Loucy (cell line): ENCODE measurements at regions not wholly inside any gene's neighbourhood (a gene's known extent, or its start where the extent isn't known, plus 50 kb on each side); places are given as distances from the start of the nearest gene placed in this dataset.
"Not testable (repeated sequence)": the region's sequence is repeated elsewhere in the genome, so short reads cannot be mapped to it uniquely, and the experiment has no call there.

Experiments
- EZH2phosphoT487 ChIP-seq: fragments of 200-600 bp; IDR thresholded peaks from 2 replicates; pipeline ENCODE4 v1.6.1; 2018; ENCODE audit warnings: antibody characterized with exemption, mild to moderate bottlenecking, moderate library complexity, borderline replicate concordance
- TF ChIP-seq, protein P1 (sequence below): fragments of 200-600 bp; sonication (generic); conservative IDR thresholded peaks from 2 replicates; pipeline ENCODE4 v1.5.1; 2014; ENCODE audit warnings: mild to moderate bottlenecking, antibody characterized with exemption, low read length

DNA sequence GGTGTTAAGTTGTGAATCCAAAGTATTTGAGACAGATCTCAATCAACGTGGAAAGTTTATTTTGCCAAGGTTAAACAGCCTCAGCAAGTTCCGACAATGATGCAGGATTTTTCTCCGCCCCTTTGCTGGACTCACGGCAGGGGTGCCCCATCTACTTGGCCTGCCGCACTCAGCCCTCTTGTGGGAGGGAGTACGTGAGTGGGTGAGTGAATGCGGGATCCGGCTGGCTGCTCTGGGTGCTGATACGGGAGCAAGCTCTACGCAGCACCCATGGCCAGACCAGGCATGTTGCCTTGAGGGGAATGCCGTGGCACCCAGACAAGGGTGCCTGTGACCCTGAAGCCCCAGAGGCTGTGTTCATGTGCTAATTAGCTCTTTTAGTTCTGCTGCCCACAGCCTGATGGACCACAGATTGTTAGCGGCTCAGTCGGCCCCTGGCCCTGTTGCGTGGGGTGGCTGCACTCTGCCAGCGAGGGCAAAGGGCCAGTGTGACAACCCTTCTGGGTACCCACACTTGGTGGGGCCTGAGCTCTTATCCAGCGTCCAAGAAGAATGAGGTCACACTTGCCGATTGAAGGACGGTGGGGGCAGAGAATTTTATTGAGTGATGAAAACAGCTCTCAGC, 81.2 kb upstream of the FAM153A start:
- TF ChIP-seq, protein P1, sequence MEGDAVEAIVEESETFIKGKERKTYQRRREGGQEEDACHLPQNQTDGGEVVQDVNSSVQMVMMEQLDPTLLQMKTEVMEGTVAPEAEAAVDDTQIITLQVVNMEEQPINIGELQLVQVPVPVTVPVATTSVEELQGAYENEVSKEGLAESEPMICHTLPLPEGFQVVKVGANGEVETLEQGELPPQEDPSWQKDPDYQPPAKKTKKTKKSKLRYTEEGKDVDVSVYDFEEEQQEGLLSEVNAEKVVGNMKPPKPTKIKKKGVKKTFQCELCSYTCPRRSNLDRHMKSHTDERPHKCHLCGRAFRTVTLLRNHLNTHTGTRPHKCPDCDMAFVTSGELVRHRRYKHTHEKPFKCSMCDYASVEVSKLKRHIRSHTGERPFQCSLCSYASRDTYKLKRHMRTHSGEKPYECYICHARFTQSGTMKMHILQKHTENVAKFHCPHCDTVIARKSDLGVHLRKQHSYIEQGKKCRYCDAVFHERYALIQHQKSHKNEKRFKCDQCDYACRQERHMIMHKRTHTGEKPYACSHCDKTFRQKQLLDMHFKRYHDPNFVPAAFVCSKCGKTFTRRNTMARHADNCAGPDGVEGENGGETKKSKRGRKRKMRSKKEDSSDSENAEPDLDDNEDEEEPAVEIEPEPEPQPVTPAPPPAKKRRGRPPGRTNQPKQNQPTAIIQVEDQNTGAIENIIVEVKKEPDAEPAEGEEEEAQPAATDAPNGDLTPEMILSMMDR = not testable (repeated sequence)
- TF ChIP-seq EZH2phosphoT487 = not testable (repeated sequence)
